ENCODE measurements at regions not wholly inside any gene's neighbourhood (a gene's known extent, or its start where the extent isn't known, plus 50 kb on each side); places are given as distances from the start of the nearest gene placed in this dataset.

DNA sequence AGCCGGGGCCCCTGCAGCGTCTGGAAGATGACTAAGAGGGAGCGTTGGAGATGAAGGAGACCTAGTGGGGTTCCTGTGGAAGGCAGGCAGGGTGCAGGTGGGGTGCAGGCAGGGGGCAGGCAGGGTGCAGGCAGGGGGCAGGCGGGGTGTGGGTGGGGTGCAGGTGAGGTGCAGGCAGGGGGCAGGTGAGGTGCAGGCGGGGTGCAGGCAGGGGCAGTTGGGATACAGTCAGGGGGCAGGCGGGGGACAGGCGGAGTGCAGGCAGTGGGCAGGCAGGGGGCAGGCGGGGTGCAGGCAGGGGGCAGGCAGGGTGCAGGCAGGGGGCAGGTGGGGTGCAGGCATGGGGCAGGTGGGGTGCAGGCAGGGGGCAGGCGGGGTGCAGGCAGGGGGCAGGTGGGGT is 142.8 kb downstream of the SOX1 start:
- no peaks in the 10 kb centered on the region for H3K36me3 ChIP-seq (ENCODE audit: control insufficient read depth in 1 of 2, insufficient read depth in 2 of 2, low read length in 2 of 2)
- H2AFZ ChIP-seq (ENCODE audit: low read depth, low read length, poor library complexity, severe bottlenecking): no peak overlapping the region
- DNase-seq (ENCODE audit: low read depth, low spot score) (no peak), ATAC-seq (no peak)
- no peak overlapping the region for H3K4me3 ChIP-seq (replicated peaks in 1 of 2; ENCODE audit: low read depth in 1 of 2, low read length in 2 of 2)
- ChIA-PET RAD21 (ENCODE audit: low non-redundant PET in 1 of 2, low total read pairs in 2 of 2, uncharacterized antibody in 2 of 2, unreplicated experiment in 2 of 2) (no interaction called here), POLR2A (no interaction called here), CTCF (no interaction called here)
- intact Hi-C loops (cut with micrococcal nuclease): no loop called here
- peaks cover 22% of the 10 kb centered on the region; the same call in 1 of the 2 replicates for H3K27me3 ChIP-seq (ENCODE audit: insufficient read depth, low read length)
- H3K79me2 ChIP-seq (ENCODE audit: insufficient read depth, low read length): no peaks in the 10 kb centered on the region
- no peaks in the 10 kb centered on the region for H3K4me1 ChIP-seq (ENCODE audit: control insufficient read depth in 1 of 2, insufficient read depth in 2 of 2, low read length in 2 of 2)
- H3K27ac ChIP-seq (ENCODE audit: low read depth, low read length): no peak overlapping the region
- no peaks in the 10 kb centered on the region for H4K20me1 ChIP-seq (ENCODE audit: insufficient read depth)
- no peaks in the 10 kb centered on the region for H3K9me2 ChIP-seq (ENCODE audit: insufficient read depth)
- no peaks in the 10 kb centered on the region for H3K9me3 ChIP-seq (ENCODE audit: control insufficient read depth in 1 of 2, insufficient read depth in 1 of 2, low read depth in 1 of 2, low read length in 2 of 2)
- TF ChIP-seq, protein P1, sequence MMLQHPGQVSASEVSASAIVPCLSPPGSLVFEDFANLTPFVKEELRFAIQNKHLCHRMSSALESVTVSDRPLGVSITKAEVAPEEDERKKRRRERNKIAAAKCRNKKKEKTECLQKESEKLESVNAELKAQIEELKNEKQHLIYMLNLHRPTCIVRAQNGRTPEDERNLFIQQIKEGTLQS (IDR thresholded peaks at IDR 0.05): no peak
- no peak for TF ChIP-seq TCF7L2 (IDR thresholded peaks at IDR 0.05; ENCODE audit: borderline replicate concordance, extremely low read depth, insufficient read depth, insufficient read length)
- TF ChIP-seq, protein P2, sequence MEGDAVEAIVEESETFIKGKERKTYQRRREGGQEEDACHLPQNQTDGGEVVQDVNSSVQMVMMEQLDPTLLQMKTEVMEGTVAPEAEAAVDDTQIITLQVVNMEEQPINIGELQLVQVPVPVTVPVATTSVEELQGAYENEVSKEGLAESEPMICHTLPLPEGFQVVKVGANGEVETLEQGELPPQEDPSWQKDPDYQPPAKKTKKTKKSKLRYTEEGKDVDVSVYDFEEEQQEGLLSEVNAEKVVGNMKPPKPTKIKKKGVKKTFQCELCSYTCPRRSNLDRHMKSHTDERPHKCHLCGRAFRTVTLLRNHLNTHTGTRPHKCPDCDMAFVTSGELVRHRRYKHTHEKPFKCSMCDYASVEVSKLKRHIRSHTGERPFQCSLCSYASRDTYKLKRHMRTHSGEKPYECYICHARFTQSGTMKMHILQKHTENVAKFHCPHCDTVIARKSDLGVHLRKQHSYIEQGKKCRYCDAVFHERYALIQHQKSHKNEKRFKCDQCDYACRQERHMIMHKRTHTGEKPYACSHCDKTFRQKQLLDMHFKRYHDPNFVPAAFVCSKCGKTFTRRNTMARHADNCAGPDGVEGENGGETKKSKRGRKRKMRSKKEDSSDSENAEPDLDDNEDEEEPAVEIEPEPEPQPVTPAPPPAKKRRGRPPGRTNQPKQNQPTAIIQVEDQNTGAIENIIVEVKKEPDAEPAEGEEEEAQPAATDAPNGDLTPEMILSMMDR (IDR thresholded peaks at IDR 0.05 in 2 of 3, conservative IDR thresholded peaks at IDR 0.05 in 1 of 3; ENCODE audit: borderline replicate concordance in 1 of 3, insufficient read depth in 1 of 3, low read depth in 2 of 3, low read length in 2 of 3): no peak
- no peak for TF ChIP-seq POLR2A (IDR thresholded peaks at IDR 0.05; ENCODE audit: borderline replicate concordance, extremely low read depth, insufficient read depth, insufficient read length)
- TF ChIP-seq SIN3A (IDR thresholded peaks at IDR 0.05; ENCODE audit: low read depth): no peak
- no peak for TF ChIP-seq EGR1 (IDR thresholded peaks at IDR 0.05; ENCODE audit: low read depth)
- TF ChIP-seq CBX3 (IDR thresholded peaks at IDR 0.05; ENCODE audit: low read depth): no peak
- TF ChIP-seq, protein P3, sequence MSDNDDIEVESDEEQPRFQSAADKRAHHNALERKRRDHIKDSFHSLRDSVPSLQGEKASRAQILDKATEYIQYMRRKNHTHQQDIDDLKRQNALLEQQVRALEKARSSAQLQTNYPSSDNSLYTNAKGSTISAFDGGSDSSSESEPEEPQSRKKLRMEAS (IDR thresholded peaks at IDR 0.05): no peak
- no peak for TF ChIP-seq POLR2AphosphoS5 (IDR thresholded peaks at IDR 0.05; ENCODE audit: low read depth, low read length)
- TF ChIP-seq EZH2phosphoT487 (IDR thresholded peaks at IDR 0.05; ENCODE audit: borderline replicate concordance): no peak
- TF ChIP-seq, protein P4, sequence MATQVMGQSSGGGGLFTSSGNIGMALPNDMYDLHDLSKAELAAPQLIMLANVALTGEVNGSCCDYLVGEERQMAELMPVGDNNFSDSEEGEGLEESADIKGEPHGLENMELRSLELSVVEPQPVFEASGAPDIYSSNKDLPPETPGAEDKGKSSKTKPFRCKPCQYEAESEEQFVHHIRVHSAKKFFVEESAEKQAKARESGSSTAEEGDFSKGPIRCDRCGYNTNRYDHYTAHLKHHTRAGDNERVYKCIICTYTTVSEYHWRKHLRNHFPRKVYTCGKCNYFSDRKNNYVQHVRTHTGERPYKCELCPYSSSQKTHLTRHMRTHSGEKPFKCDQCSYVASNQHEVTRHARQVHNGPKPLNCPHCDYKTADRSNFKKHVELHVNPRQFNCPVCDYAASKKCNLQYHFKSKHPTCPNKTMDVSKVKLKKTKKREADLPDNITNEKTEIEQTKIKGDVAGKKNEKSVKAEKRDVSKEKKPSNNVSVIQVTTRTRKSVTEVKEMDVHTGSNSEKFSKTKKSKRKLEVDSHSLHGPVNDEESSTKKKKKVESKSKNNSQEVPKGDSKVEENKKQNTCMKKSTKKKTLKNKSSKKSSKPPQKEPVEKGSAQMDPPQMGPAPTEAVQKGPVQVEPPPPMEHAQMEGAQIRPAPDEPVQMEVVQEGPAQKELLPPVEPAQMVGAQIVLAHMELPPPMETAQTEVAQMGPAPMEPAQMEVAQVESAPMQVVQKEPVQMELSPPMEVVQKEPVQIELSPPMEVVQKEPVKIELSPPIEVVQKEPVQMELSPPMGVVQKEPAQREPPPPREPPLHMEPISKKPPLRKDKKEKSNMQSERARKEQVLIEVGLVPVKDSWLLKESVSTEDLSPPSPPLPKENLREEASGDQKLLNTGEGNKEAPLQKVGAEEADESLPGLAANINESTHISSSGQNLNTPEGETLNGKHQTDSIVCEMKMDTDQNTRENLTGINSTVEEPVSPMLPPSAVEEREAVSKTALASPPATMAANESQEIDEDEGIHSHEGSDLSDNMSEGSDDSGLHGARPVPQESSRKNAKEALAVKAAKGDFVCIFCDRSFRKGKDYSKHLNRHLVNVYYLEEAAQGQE (IDR thresholded peaks at IDR 0.05; ENCODE audit: low read depth): no peak
- TF ChIP-seq JUND (IDR thresholded peaks at IDR 0.05): no peak
- TF ChIP-seq ELF1 (IDR thresholded peaks at IDR 0.05; ENCODE audit: borderline replicate concordance, low read depth): no peak
- TF ChIP-seq RAD21 (IDR thresholded peaks at IDR 0.05; ENCODE audit: low read depth): no peak
- no peak for TF ChIP-seq SP1 (IDR thresholded peaks at IDR 0.05; ENCODE audit: low read depth)
- TF ChIP-seq SRF (IDR thresholded peaks at IDR 0.05; ENCODE audit: low read depth): no peak
- TF ChIP-seq YY1 (IDR thresholded peaks at IDR 0.05; ENCODE audit: extremely low read depth, insufficient replicate concordance, low read depth, low read length): no peak
- no peak for TF ChIP-seq EZH2 (IDR thresholded peaks at IDR 0.05)
- no peak overlapping the region for H3K4me2 ChIP-seq (ENCODE audit: low read length)
- no peak overlapping the region for H3K9ac ChIP-seq (ENCODE audit: low read length)
- no TSS peak for BruUV-seq (replicated peaks)
